Neural progenitor cell (in vitro differentiated cells): ENCODE measurements at regions not wholly inside any gene's neighbourhood (a gene's known extent, or its start where the extent isn't known, plus 50 kb on each side); places are given as distances from the start of the nearest gene placed in this dataset.

Source experiments
- DNase-seq: peaks from one replicate; pipeline ENCODE4 v3.0.0-alpha.2; 2016; ENCODE audit warnings: low spot score
- H2AFZ ChIP-seq: fragments of 200-600 bp; sonication (generic); replicated peaks from 2 replicates; pipeline ENCODE4 v1.6.1; 2016; ENCODE audit warnings: antibody characterized with exemption
- H3F3A ChIP-seq: fragments of 200-600 bp; sonication (generic); 2 replicates; pipeline ENCODE4 v1.6.1; 2016; ENCODE audit warnings: antibody characterized with exemption, low read depth
- H3K27ac ChIP-seq: fragments of 200-600 bp; sonication (generic); 2 replicates; pipeline ENCODE4 v1.5.1; 2016; ENCODE audit warnings: mild to moderate bottlenecking
- H3K27me3 ChIP-seq: fragments of 200-600 bp; sonication (generic); 2 replicates; pipeline ENCODE4 v1.6.1; 2016; ENCODE audit warnings: mild to moderate bottlenecking, moderate library complexity
- H3K36me3 ChIP-seq: fragments of 200-600 bp; sonication (generic); 2 replicates; pipeline ENCODE4 v1.5.1; 2016
- H3K4me1 ChIP-seq: fragments of 200-600 bp; sonication (generic); 2 replicates; pipeline ENCODE4 v1.6.1; 2016; ENCODE audit warnings: mixed run types
- H3K4me2 ChIP-seq: fragments of 200-600 bp; sonication (generic); 2 replicates; pipeline ENCODE4 v1.6.1; 2016
- H3K4me3 ChIP-seq: fragments of 200-600 bp; sonication (generic); 2 replicates; pipeline ENCODE4 v1.5.1; 2016
- H3K79me2 ChIP-seq: fragments of 200-600 bp; sonication (generic); 2 replicates; pipeline ENCODE4 v1.6.1; 2016; ENCODE audit warnings: low read depth
- H3K9ac ChIP-seq: fragments of 200-600 bp; sonication (generic); 2 replicates; pipeline ENCODE4 v1.6.1; 2016
- H3K9me3 ChIP-seq: fragments of 200-600 bp; sonication (generic); 2 replicates; pipeline ENCODE4 v1.5.1; 2016; ENCODE audit warnings: low read depth
- H4K20me1 ChIP-seq: fragments of 200-600 bp; sonication (generic); 2 replicates; pipeline ENCODE4 v1.6.1; 2016; ENCODE audit warnings: low read depth
- H3K27ac Mint-ChIP-seq: 3 replicates; pipeline ENCODE4 v1.8.0; 2021; ENCODE audit warnings: mixed read lengths
- H3K27me3 Mint-ChIP-seq: 2 replicates; pipeline ENCODE4 v1.8.0; 2022; ENCODE audit warnings: low read depth, mild to moderate bottlenecking, inconsistent platforms, moderate library complexity, mixed read lengths; ENCODE audit not compliant: insufficient read depth
- H3K36me3 Mint-ChIP-seq: 3 replicates; pipeline ENCODE4 v1.8.0; 2021; ENCODE audit warnings: mixed read lengths
- H3K4me1 Mint-ChIP-seq: 3 replicates; pipeline ENCODE4 v1.8.0; 2021; ENCODE audit warnings: mixed read lengths
- H3K4me3 Mint-ChIP-seq: 3 replicates; pipeline ENCODE4 v1.8.0; 2021; ENCODE audit warnings: mild to moderate bottlenecking, moderate library complexity, mixed read lengths
- H3K9me3 Mint-ChIP-seq: 3 replicates; pipeline ENCODE4 v1.8.0; 2020; ENCODE audit warnings: mixed read lengths
- CTCF ChIP-seq: fragments of 200-600 bp; sonication (generic); IDR thresholded peaks from 2 replicates; pipeline ENCODE4 v1.5.1; 2017; ENCODE audit warnings: antibody characterized with exemption, mild to moderate bottlenecking
- EZH2 ChIP-seq: fragments of 200-600 bp; sonication (generic); IDR thresholded peaks from 2 replicates; pipeline ENCODE4 v1.6.1; 2017; ENCODE audit warnings: antibody characterized with exemption, mild to moderate bottlenecking, moderate library complexity
- EZH2phosphoT487 ChIP-seq: fragments of 200-600 bp; sonication (generic); IDR thresholded peaks from 2 replicates; pipeline ENCODE4 v1.6.1; 2017; ENCODE audit warnings: antibody characterized with exemption

DNA sequence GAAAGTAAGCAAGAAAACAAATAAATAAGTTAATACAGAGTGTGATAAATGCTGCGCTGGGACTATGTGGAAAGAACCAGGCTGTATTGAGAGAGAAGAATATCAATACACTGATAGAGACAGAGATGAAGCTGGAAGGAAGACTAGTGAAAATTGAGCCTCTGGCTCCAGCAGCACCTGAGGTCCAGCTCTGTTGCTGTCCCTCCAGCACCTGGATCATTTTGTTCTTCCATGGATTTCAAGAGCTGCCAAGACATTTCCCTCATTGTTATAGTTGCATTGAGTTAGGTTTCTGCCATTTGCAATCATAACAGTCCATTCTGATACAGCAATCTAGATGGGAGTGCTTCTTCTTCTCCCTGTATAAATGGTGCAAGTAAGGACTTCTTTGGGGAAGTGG is 242.7 kb upstream of the FGGY start:
- H3K27me3 Mint-ChIP-seq, result peaks cover 3% of the 10 kb centered on the region
- H3K79me2 ChIP-seq, result no peaks in the 10 kb centered on the region
- H3K4me2 ChIP-seq, result no peak overlapping the region
- H3K4me1 Mint-ChIP-seq, result peaks cover 16% of the 10 kb centered on the region
- H4K20me1 ChIP-seq, result no peaks in the 10 kb centered on the region
- H3K27me3 ChIP-seq, result no peaks in the 10 kb centered on the region
- DNase-seq, result no peak
- no peak overlapping the region for H3K27ac Mint-ChIP-seq
- no peak overlapping the region for H3K4me3 ChIP-seq
- H3K4me3 Mint-ChIP-seq, result no peak overlapping the region
- no peaks in the 10 kb centered on the region for H3K36me3 ChIP-seq
- no peaks in the 10 kb centered on the region for H3K9me3 ChIP-seq
- H3K36me3 Mint-ChIP-seq, result no peaks in the 10 kb centered on the region
- H2AFZ ChIP-seq, result no peak overlapping the region
- TF ChIP-seq CTCF (no peak), EZH2phosphoT487 (no peak), EZH2 (no peak)
- H3K9me3 Mint-ChIP-seq, result peaks cover 2% of the 10 kb centered on the region
- H3K9ac ChIP-seq, result no peak overlapping the region
- H3K27ac ChIP-seq, result no peak overlapping the region
- peaks cover 10% of the 10 kb centered on the region for H3K4me1 ChIP-seq
- H3F3A ChIP-seq, result peaks cover 4% of the 10 kb centered on the region

DNA sequence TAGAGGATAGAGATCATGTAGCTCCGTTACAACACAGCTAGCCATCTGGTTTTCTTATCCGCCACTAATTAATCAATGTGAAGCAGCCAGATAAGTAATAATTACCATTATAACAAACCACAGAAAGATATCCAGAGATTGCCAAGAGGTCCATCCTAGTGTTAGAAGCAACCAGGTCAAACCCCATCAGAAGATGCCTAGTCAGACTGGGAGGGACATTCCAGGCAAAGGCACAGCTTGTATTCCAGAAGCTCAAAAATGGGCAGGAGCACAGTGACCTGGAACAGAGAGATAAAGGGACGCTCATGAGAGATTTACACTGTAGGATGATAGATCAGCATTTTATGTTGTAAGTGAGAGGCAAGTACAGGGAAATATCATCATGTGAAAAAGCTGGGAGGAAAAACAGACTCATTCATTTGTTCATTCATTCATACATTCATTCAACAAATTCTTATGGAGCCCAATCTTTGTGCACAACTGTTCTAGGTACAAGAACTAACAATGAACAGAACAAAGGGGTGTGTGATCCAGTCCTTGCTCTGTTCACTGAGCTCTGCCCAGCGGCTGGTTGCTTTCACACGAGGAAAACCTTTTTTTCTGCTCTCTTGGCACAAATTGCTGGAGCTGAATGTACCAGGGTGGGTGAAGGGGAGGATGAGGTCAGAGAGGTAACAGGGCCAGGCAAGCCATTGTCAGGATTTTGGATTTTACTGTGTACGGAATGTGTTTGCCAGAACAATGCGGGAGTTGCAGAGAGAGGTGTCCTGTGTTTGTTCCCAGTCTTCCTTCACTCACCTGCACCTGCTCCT is 240.8 kb upstream of the FGGY start:
- no peak for DNase-seq
- H3F3A ChIP-seq, result peaks cover 4% of the 10 kb centered on the region
- H3K9me3 ChIP-seq, result no peaks in the 10 kb centered on the region
- no peak overlapping the region for H3K4me3 ChIP-seq
- no peak overlapping the region for H3K27ac ChIP-seq
- no peak overlapping the region for H2AFZ ChIP-seq
- no peak overlapping the region for H3K4me3 Mint-ChIP-seq
- no peaks in the 10 kb centered on the region for H3K79me2 ChIP-seq
- H3K27me3 ChIP-seq, result no peaks in the 10 kb centered on the region
- no peaks in the 10 kb centered on the region for H3K36me3 Mint-ChIP-seq
- peaks cover 16% of the 10 kb centered on the region for H3K4me1 Mint-ChIP-seq
- TF ChIP-seq CTCF, result no peak
- no peak for TF ChIP-seq EZH2phosphoT487
- TF ChIP-seq EZH2, result no peak
- no peak overlapping the region for H3K4me2 ChIP-seq
- H3K27me3 Mint-ChIP-seq, result peaks cover 3% of the 10 kb centered on the region
- H3K4me1 ChIP-seq, result peaks cover 10% of the 10 kb centered on the region
- H3K9me3 Mint-ChIP-seq, result no peaks in the 10 kb centered on the region
- H3K9ac ChIP-seq, result no peak overlapping the region
- no peak overlapping the region for H3K27ac Mint-ChIP-seq
- no peaks in the 10 kb centered on the region for H4K20me1 ChIP-seq
- no peaks in the 10 kb centered on the region for H3K36me3 ChIP-seq

GRCh38 chr1:59057211-59057694 is 239.6 kb upstream of the FGGY start:
- peak overlapping the region; percentile 4 for H3K4me2 ChIP-seq
- H3K27ac Mint-ChIP-seq, result peak overlapping the region; percentile 35

More at GRCh38 chr1:59057211-59057694, 239.6 kb upstream of the FGGY start:
- TF ChIP-seq CTCF (no peak), EZH2phosphoT487 (no peak), EZH2 (no peak)
- Mint-ChIP-seq H3K4me1 (peaks cover 20% of the 10 kb centered on the region), H3K9me3 (no peaks in the 10 kb centered on the region), H3K27me3 (peaks cover 3% of the 10 kb centered on the region), H3K4me3 (no peak overlapping the region), H3K36me3 (no peaks in the 10 kb centered on the region)
- Histone ChIP-seq H3K79me2 (no peaks in the 10 kb centered on the region), H3F3A (peaks cover 4% of the 10 kb centered on the region), H3K9ac (no peak overlapping the region), H3K27ac (no peak overlapping the region), H3K36me3 (no peaks in the 10 kb centered on the region), H2AFZ (no peak overlapping the region), H3K4me1 (peaks cover 14% of the 10 kb centered on the region), H4K20me1 (no peaks in the 10 kb centered on the region), H3K27me3 (no peaks in the 10 kb centered on the region), H3K9me3 (no peaks in the 10 kb centered on the region), H3K4me3 (no peak overlapping the region)
- DNase-seq, result peak; percentile 45
